BJ (cell line): ENCODE measurements at regions not wholly inside any gene's neighbourhood (a gene's known extent, or its start where the extent isn't known, plus 50 kb on each side); places are given as distances from the start of the nearest gene placed in this dataset.

Source experiments
- CTCF ChIA-PET: fragments of 350-600 bp; formaldehyde crosslinking; extraction: SDS; loops from one replicate; lab custom pipeline; 2021; ENCODE audit warnings: antibody characterized with exemption, inconsistent platforms; lab: Yijun Ruan, JAX
- POLR2A ChIA-PET: fragments of 300-600 bp; sonication (Branson Sonifier 250); formaldehyde crosslinking; extraction: SDS; loops from one replicate; lab custom pipeline; 2021; ENCODE audit warnings: antibody characterized with exemption; lab: Charles Lee
- DNase-seq: peaks from one replicate; pipeline ENCODE4 v3.0.0-alpha.2; 2011; ENCODE audit warnings: low read depth
- H3K27me3 ChIP-seq: 2 replicates; pipeline ENCODE4 v1.6.0; 2011; ENCODE audit warnings: low read length; ENCODE audit not compliant: control insufficient read depth, insufficient read depth
- H3K36me3 ChIP-seq: 2 replicates; pipeline ENCODE4 v1.5.1; 2011; ENCODE audit warnings: low read length; ENCODE audit not compliant: control insufficient read depth, insufficient read depth
- H3K4me3 ChIP-seq: 2 replicates; pipeline ENCODE4 v1.5.1; 2011; ENCODE audit warnings: low read depth, mild to moderate bottlenecking, control low read depth, low read length
- TF ChIP-seq, protein P1 (sequence below): IDR thresholded peaks from 2 replicates; pipeline ENCODE4 v1.5.1; 2011; ENCODE audit warnings: low read depth, mild to moderate bottlenecking, control low read depth, inconsistent platforms, low read length, moderate library complexity; ENCODE audit not compliant: insufficient read depth

GRCh38 chr4:33882246-33882990, 2361.9 kb downstream of the ARAP2 start:
- Histone ChIP-seq H3K36me3 (no peaks in the 10 kb centered on the region), H3K4me3 (no peak overlapping the region), H3K27me3 (no peaks in the 10 kb centered on the region)
- ChIA-PET POLR2A (no interaction called here), CTCF (no interaction called here)
- no peak for DNase-seq
- TF ChIP-seq, protein P1, sequence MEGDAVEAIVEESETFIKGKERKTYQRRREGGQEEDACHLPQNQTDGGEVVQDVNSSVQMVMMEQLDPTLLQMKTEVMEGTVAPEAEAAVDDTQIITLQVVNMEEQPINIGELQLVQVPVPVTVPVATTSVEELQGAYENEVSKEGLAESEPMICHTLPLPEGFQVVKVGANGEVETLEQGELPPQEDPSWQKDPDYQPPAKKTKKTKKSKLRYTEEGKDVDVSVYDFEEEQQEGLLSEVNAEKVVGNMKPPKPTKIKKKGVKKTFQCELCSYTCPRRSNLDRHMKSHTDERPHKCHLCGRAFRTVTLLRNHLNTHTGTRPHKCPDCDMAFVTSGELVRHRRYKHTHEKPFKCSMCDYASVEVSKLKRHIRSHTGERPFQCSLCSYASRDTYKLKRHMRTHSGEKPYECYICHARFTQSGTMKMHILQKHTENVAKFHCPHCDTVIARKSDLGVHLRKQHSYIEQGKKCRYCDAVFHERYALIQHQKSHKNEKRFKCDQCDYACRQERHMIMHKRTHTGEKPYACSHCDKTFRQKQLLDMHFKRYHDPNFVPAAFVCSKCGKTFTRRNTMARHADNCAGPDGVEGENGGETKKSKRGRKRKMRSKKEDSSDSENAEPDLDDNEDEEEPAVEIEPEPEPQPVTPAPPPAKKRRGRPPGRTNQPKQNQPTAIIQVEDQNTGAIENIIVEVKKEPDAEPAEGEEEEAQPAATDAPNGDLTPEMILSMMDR: no peak

- ChIA-PET POLR2A (no interaction called here), CTCF (no interaction called here)
- no peak overlapping the region for H3K4me3 ChIP-seq
- TF ChIP-seq, protein P1: no peak
- no peaks in the 10 kb centered on the region for H3K27me3 ChIP-seq
- DNase-seq: no peak
- no peaks in the 10 kb centered on the region for H3K36me3 ChIP-seq
Measured at GRCh38 chr4:33883111-33883510, 2361.2 kb downstream of the ARAP2 start.

- H3K4me3 ChIP-seq: no peak overlapping the region
- H3K36me3 ChIP-seq: no peaks in the 10 kb centered on the region
- H3K27me3 ChIP-seq: no peaks in the 10 kb centered on the region
- ChIA-PET POLR2A (interaction anchor here (0.7 kb wide), 1 partner anchor 202 kb away, joined by 3 read pairs; no protein-coding TSS in a partner anchor), CTCF (no interaction called here)
- TF ChIP-seq, protein P1: no peak
- no peak for DNase-seq
Measured at GRCh38 chr4:33886356-33886755, 2358.0 kb downstream of the ARAP2 start.

DNA sequence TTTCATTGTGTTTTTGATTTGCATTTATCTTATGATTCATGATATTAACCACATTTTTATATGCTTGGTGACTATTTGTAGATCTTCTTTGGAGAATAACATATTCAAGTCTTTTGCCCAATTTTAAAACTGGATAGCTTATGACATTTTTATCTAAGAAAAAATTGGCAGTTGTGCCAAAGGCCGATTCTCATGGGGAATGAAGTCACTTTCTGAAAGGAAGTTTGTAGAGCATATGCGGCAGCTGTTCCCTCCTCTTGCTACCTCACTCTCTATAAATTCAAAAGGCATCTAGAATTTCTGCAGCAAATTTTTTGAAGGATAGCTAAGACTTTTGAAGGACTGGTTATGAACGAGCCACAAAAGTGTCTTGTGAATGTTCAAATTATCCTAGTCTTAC, 2353.5 kb downstream of the ARAP2 start:
- TF ChIP-seq, protein P1: no peak
- no peak for DNase-seq
- ChIA-PET POLR2A (no interaction called here), CTCF (no interaction called here)
- Histone ChIP-seq H3K27me3 (no peaks in the 10 kb centered on the region), H3K4me3 (no peak overlapping the region), H3K36me3 (no peaks in the 10 kb centered on the region)

GRCh38 chr4:33911959-33912358, 2332.4 kb downstream of the ARAP2 start:
- CTCF ChIA-PET: no interaction called here
- DNase-seq: no peak

More at GRCh38 chr4:33911959-33912358, 2332.4 kb downstream of the ARAP2 start:
- POLR2A ChIA-PET: no interaction called here
- Histone ChIP-seq H3K4me3 (no peak overlapping the region), H3K27me3 (no peaks in the 10 kb centered on the region), H3K36me3 (no peaks in the 10 kb centered on the region)
- TF ChIP-seq, protein P1: no peak
